Spleen (tissue), 11 donors: ENCODE measurements at regions not wholly inside any gene's neighbourhood (a gene's known extent, or its start where the extent isn't known, plus 50 kb on each side); places are given as distances from the start of the nearest gene placed in this dataset.

ENCODE experiments used
- DNase-seq: peaks from one replicate; pipeline ENCODE4 v3.0.0-alpha.2; 2020
- H3K27ac ChIP-seq, 8 donors: fragments of 200-600 bp; sonication (generic) in 7 of 8; 1 replicate in 4 of 8; 2 replicates in 4 of 8; pipeline versions ENCODE4 v1.5.0 to v1.8.0; 2016 to 2021; ENCODE audit warnings: inconsistent platforms in 4 of 8, mild to moderate bottlenecking in 4 of 8, moderate library complexity in 1 of 8
- H3K27me3 ChIP-seq, 7 donors: fragments of 200-600 bp; sonication (generic) in 6 of 7; replicated peaks in 1 of 7; 1 replicate in 4 of 7; 2 replicates in 3 of 7; pipeline versions ENCODE4 v1.5.0 to v1.8.0; 2016 to 2021; ENCODE audit warnings: inconsistent platforms in 3 of 7, mild to moderate bottlenecking in 1 of 7
- H3K36me3 ChIP-seq, 6 donors: fragments of 200-600 bp; sonication (generic) in 5 of 6; 1 replicate in 4 of 6; 2 replicates in 2 of 6; pipeline versions ENCODE4 v1.5.0 to v1.8.0; 2016 to 2021; ENCODE audit warnings: inconsistent platforms in 2 of 6
- H3K4me1 ChIP-seq, 6 donors: fragments of 200-600 bp; sonication (generic) in 5 of 6; 1 replicate in 3 of 6; 2 replicates in 3 of 6; pipeline versions ENCODE4 v1.5.0 to v1.8.0; 2016 to 2021; ENCODE audit warnings: inconsistent platforms in 3 of 6
- H3K4me3 ChIP-seq, 8 donors: fragments of 200-600 bp; sonication (generic) in 7 of 8; 1 replicate in 4 of 8; 2 replicates in 4 of 8; pipeline versions ENCODE4 v1.5.0 to v1.8.0; 2016 to 2021; ENCODE audit warnings: inconsistent platforms in 4 of 8, mild to moderate bottlenecking in 4 of 8, moderate library complexity in 2 of 8
- H3K9me3 ChIP-seq, 8 donors: fragments of 200-600 bp; sonication (generic) in 7 of 8; 1 replicate in 4 of 8; 2 replicates in 4 of 8; pipeline versions ENCODE4 v1.5.0 to v1.8.0; 2016 to 2021; ENCODE audit warnings: inconsistent platforms in 4 of 8
- CTCF ChIP-seq, 11 experiments: fragments of 200-600 bp in 7 of 11; fragments of 450-650 bp in 4 of 11; sonication (generic) in 4 of 11; IDR thresholded peaks in 8 of 11; conservative IDR thresholded peaks in 3 of 11; 1 replicate in 7 of 11; 2 replicates in 4 of 11; pipeline versions ENCODE4 v1.4.0 to v1.8.0; 2016 to 2021; ENCODE audit warnings: antibody characterized with exemption in 11 of 11, inconsistent platforms in 4 of 11, mild to moderate bottlenecking in 1 of 11
- POLR2A ChIP-seq, 3 donors: fragments of 450-650 bp; IDR thresholded peaks; one replicate each; pipeline ENCODE4 v1.5.1; 2017; ENCODE audit warnings: antibody characterized with exemption in 3 of 3, mild to moderate bottlenecking in 1 of 3
- POLR2AphosphoS5 ChIP-seq, 3 donors: sonication (generic); formaldehyde crosslinking; IDR thresholded peaks; one replicate each; pipeline ENCODE4 v1.5.1; 2017; ENCODE audit warnings: antibody characterized with exemption in 3 of 3
- WGBS, 5 donors: extraction: QIAGEN DNeasy Blood & Tissue Kit in 3 of 5; methylation state at CpG; one replicate each; pipeline versions ENCODE4 v1.1.5 to v1.1.7; 2013 to 2018; 5-methylcytosine and 5-hydroxymethylcytosine counted together
- intact Hi-C: fragments of 100-400 bp; cut with DNase I; formaldehyde crosslinking; loops from one replicate; pipeline ENCODE4 v1.15.0; 2023; ENCODE audit warnings: low total_unique reads
- donor health status: healthy with polysubstance abuse.
- donor health status: DM: no; HTN: no; CAD: no; lungs with moderate emphysema.
- donor health status: DM: no; HTN: no; CAD: no.
- donor health status: Bipolar disorder and iron deficiency.
- donor health status: healthy.
- donor health status: DM: no; HTN: no; CAD: no.
- donor health status: DM: yes; HTN: yes; CAD: no.

- no peak for TF ChIP-seq CTCF (IDR thresholded peaks at IDR 0.05 in 8 of 11, conservative IDR thresholded peaks at IDR 0.05 in 3 of 11)
- TF ChIP-seq POLR2AphosphoS5 (IDR thresholded peaks at IDR 0.05) = no peak
- no peak for TF ChIP-seq POLR2A (IDR thresholded peaks at IDR 0.05)
- Histone ChIP-seq H3K4me3 (no peak overlapping the region), H3K27ac (no peak overlapping the region), H3K4me1 (no peaks in the 10 kb centered on the region), H3K9me3 (no peaks in the 10 kb centered on the region), H3K36me3 (no peaks in the 10 kb centered on the region), H3K27me3 (no peaks in the 10 kb centered on the region)
- no peak for DNase-seq
- intact Hi-C loops = no loop called here
- WGBS, 5 donors = 76 to 87% (median 83%) methylated on average over 3 of the region's 3 CpGs
Measured at GRCh38 chr18:44048435-44048834, 632.3 kb upstream of the SETBP1 start.

GRCh38 chr18:44048846-44049245, 631.8 kb upstream of the SETBP1 start:
- Histone ChIP-seq H3K36me3 (no peaks in the 10 kb centered on the region), H3K9me3 (no peaks in the 10 kb centered on the region), H3K27ac (no peak overlapping the region), H3K4me1 (no peaks in the 10 kb centered on the region), H3K27me3 (no peaks in the 10 kb centered on the region), H3K4me3 (no peak overlapping the region)
- WGBS, 5 donors = 60 to 77% (median 64%) methylated on average over 2 of the region's 2 CpGs
- no peak for TF ChIP-seq POLR2A (IDR thresholded peaks at IDR 0.05)
- no peak for TF ChIP-seq POLR2AphosphoS5 (IDR thresholded peaks at IDR 0.05)
- TF ChIP-seq CTCF (IDR thresholded peaks at IDR 0.05 in 8 of 11, conservative IDR thresholded peaks at IDR 0.05 in 3 of 11) = no peak
- intact Hi-C loops = no loop called here
- DNase-seq = no peak

GRCh38 chr18:44051026-44051425, 629.7 kb upstream of the SETBP1 start:
- WGBS, 5 donors = 79 to 100% (median 86%) methylated on average over 1 of the region's 1 CpG
- H3K36me3 ChIP-seq = no peaks in the 10 kb centered on the region
- no peak overlapping the region for H3K27ac ChIP-seq
- TF ChIP-seq CTCF (IDR thresholded peaks at IDR 0.05 in 8 of 11, conservative IDR thresholded peaks at IDR 0.05 in 3 of 11) (no peak), POLR2AphosphoS5 (IDR thresholded peaks at IDR 0.05) (no peak), POLR2A (IDR thresholded peaks at IDR 0.05) (no peak)
- no peaks in the 10 kb centered on the region for H3K4me1 ChIP-seq
- no peak for DNase-seq
- intact Hi-C loops = no loop called here
- H3K4me3 ChIP-seq = no peak overlapping the region
- no peaks in the 10 kb centered on the region for H3K27me3 ChIP-seq
- no peaks in the 10 kb centered on the region for H3K9me3 ChIP-seq

- Histone ChIP-seq H3K27ac (no peak overlapping the region), H3K27me3 (no peaks in the 10 kb centered on the region), H3K9me3 (no peaks in the 10 kb centered on the region), H3K36me3 (no peaks in the 10 kb centered on the region), H3K4me1 (no peaks in the 10 kb centered on the region), H3K4me3 (no peak overlapping the region)
- intact Hi-C loops = no loop called here
- no peak for DNase-seq
- 43 to 68% (median 56%) methylated on average over 1 of the region's 1 CpG for WGBS, 5 donors
- TF ChIP-seq CTCF (IDR thresholded peaks at IDR 0.05 in 8 of 11, conservative IDR thresholded peaks at IDR 0.05 in 3 of 11) (no peak), POLR2AphosphoS5 (IDR thresholded peaks at IDR 0.05) (no peak), POLR2A (IDR thresholded peaks at IDR 0.05) (no peak)
Measured at GRCh38 chr18:44054514-44054913, 626.2 kb upstream of the SETBP1 start.
